ENCODE measurements at regions not wholly inside any gene's neighbourhood (a gene's known extent, or its start where the extent isn't known, plus 50 kb on each side); places are given as distances from the start of the nearest gene placed in this dataset.

GRCh38 chr19:30088567-30088966 lies 146.5 kb downstream of the URI1 start:
- no peak overlapping the region for H4K8ac ChIP-seq (ENCODE audit: extremely low read depth, insufficient read depth, low read length)
- no peak overlapping the region for H3K4ac ChIP-seq (replicated peaks; ENCODE audit: insufficient read length, low read depth, low read length)
- FAIRE-seq (no peak), DNase-seq (ENCODE audit: low read depth in 1 of 2, low spot score in 2 of 2) (no peak)
- no peak overlapping the region for H2BK120ac ChIP-seq (replicated peaks; ENCODE audit: low read depth, low read length)
- TF ChIP-seq TEAD4 (IDR thresholded peaks at IDR 0.05; ENCODE audit: low read depth, low read length) = no peak
- no peak for TF ChIP-seq SIN3A (conservative IDR thresholded peaks at IDR 0.05 in 1 of 2, IDR thresholded peaks at IDR 0.05 in 1 of 2; ENCODE audit: low read depth in 1 of 2, low read length in 2 of 2)
- no peak for TF ChIP-seq RAD21 (IDR thresholded peaks at IDR 0.05 in 1 of 2, conservative IDR thresholded peaks at IDR 0.05 in 1 of 2; ENCODE audit: low read depth in 2 of 2, low read length in 2 of 2)
- no peak for TF ChIP-seq CEBPB (IDR thresholded peaks at IDR 0.05; ENCODE audit: low read depth, low read length)
- TF ChIP-seq EZH2 (IDR thresholded peaks at IDR 0.05; ENCODE audit: low read depth, low read length, severe bottlenecking) = no peak
- no peak for TF ChIP-seq RFX5 (IDR thresholded peaks at IDR 0.05; ENCODE audit: borderline replicate concordance, low read depth, low read length)
- TF ChIP-seq BRCA1 (IDR thresholded peaks at IDR 0.05; ENCODE audit: low read depth, low read length) = no peak
- no peak for TF ChIP-seq SP1 (IDR thresholded peaks at IDR 0.05; ENCODE audit: low read depth, low read length)
- TF ChIP-seq SP4 (IDR thresholded peaks at IDR 0.05; ENCODE audit: low read length) = no peak
- TF ChIP-seq POU5F1 (IDR thresholded peaks at IDR 0.05; ENCODE audit: low read depth, low read length) = no peak
- TF ChIP-seq SIX5 (IDR thresholded peaks at IDR 0.05; ENCODE audit: low read depth, low read length) = no peak
- no peak for TF ChIP-seq TAF7 (optimal IDR thresholded peaks at IDR 0.05; ENCODE audit: borderline replicate concordance, low read depth, low read length)
- H2BK5ac ChIP-seq (ENCODE audit: low read depth, low read length) = no peak overlapping the region
- no peak overlapping the region for H4K91ac ChIP-seq (replicated peaks; ENCODE audit: insufficient read length, low read length)
- no peak overlapping the region for H4K5ac ChIP-seq (ENCODE audit: insufficient read length, low read depth, low read length)
- H3K23me2 ChIP-seq (ENCODE audit: low read depth, low read length) = no peaks in the 10 kb centered on the region
- no peaks in the 10 kb centered on the region for H4K20me1 ChIP-seq (replicated peaks in 1 of 2; ENCODE audit: control insufficient read depth in 1 of 2, insufficient read depth in 2 of 2, low read length in 2 of 2)
- no peak overlapping the region for H3K23ac ChIP-seq (ENCODE audit: insufficient read length)
- H3K56ac ChIP-seq (replicated peaks; ENCODE audit: insufficient read length, low read depth, low read length) = no peak overlapping the region
- no peak overlapping the region for H2BK12ac ChIP-seq (ENCODE audit: low read depth, low read length)
- H3K18ac ChIP-seq (ENCODE audit: extremely low read depth, low read length) = no peak overlapping the region
- no peak overlapping the region for H2BK20ac ChIP-seq (ENCODE audit: low read length)
- H3K9me3 ChIP-seq (ENCODE audit: insufficient read depth in 2 of 2, low read depth in 1 of 2, low read length in 1 of 2) = no peaks in the 10 kb centered on the region
- ChIA-PET POLR2A (ENCODE audit: partially characterized antibody) (interaction anchor here (0.6 kb wide), 1 partner anchor 177 kb away, joined by 3 read pairs; no protein-coding TSS in a partner anchor), CTCF (ENCODE audit: partially characterized antibody) (interaction anchor here (1.0 kb wide), 1 partner anchor 13 kb away, joined by 3 read pairs; no protein-coding TSS in a partner anchor)
- no peaks in the 10 kb centered on the region for H3K79me2 ChIP-seq (ENCODE audit: control insufficient read depth in 1 of 2, insufficient read depth in 2 of 2, low read length in 2 of 2)
- no peaks in the 10 kb centered on the region for H3K27me3 ChIP-seq (replicated peaks in 1 of 4; ENCODE audit: control insufficient read depth in 3 of 4, extremely low read depth in 1 of 4, insufficient read depth in 3 of 4, low read length in 3 of 4)
- H3K4me3 ChIP-seq (ENCODE audit: extremely low read depth in 1 of 4, insufficient read depth in 2 of 4, low read depth in 3 of 4, low read length in 4 of 4) = no peak overlapping the region
- H2AFZ ChIP-seq (ENCODE audit: low read length) = no peak overlapping the region
- no peak overlapping the region for H3K4me2 ChIP-seq (ENCODE audit: insufficient read depth in 1 of 2, low read depth in 2 of 2, low read length in 2 of 2)
- WGBS, 2 experiments (ENCODE audit: extremely low coverage in 1 of 2, insufficient coverage in 1 of 2, insufficient read length in 1 of 2, insufficient replicate concordance in 2 of 2, low coverage in 1 of 2, low lambda C conversion rate in 2 of 2, missing lambda C conversion rate in 1 of 2) = 97% methylated on average over 7 of the region's 7 CpGs; no CpG with 5 or more reads in 1 of the 2 experiments
- H3K14ac ChIP-seq (ENCODE audit: insufficient read length) = no peak overlapping the region
- H3K9ac ChIP-seq (replicated peaks in 1 of 4; ENCODE audit: extremely low read depth in 1 of 4, low read depth in 3 of 4, low read length in 3 of 4) = no peak overlapping the region
- H3K4me1 ChIP-seq (replicated peaks in 1 of 4; ENCODE audit: control insufficient read depth in 3 of 4, insufficient read depth in 4 of 4, low read length in 3 of 4) = peaks cover 0 to 5% (median under 1%) of the 10 kb centered on the region in 4 experiments; a peak in 2 of 7 replicates
- no peak overlapping the region for H3K27ac ChIP-seq (ENCODE audit: low read depth, low read length)
- no peak overlapping the region for H2AK5ac ChIP-seq (ENCODE audit: low read depth, low read length)
- no peaks in the 10 kb centered on the region for H3K79me1 ChIP-seq (ENCODE audit: low read depth, low read length)
- H3K36me3 ChIP-seq (ENCODE audit: control insufficient read depth in 2 of 4, insufficient read depth in 4 of 4, low read length in 3 of 4) = no peaks in the 10 kb centered on the region
- no peak overlapping the region for H2BK15ac ChIP-seq (ENCODE audit: low read length)

All from H1 (cell line).